ENCODE measurements at regions not wholly inside any gene's neighbourhood (a gene's known extent, or its start where the extent isn't known, plus 50 kb on each side); places are given as distances from the start of the nearest gene placed in this dataset.

DNA sequence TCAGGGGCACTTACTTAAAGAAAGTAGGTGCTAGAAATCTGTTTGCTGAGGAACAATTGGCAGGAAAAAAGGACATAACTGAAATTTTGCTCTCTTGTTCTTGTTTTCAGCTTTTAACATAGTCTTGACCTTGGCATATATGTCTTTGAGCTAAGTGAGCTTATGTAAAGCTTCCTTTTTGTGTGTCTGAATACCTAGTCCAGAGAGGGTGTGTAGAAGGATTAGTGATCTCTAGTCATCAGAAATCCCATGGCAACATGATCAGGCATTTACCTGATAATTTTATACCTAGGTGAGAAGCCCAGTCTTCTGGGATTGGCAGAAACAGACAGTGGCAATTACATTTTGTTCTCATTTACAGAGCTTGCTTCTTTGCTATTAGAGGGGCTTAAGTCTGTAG lies 166.1 kb downstream of the SNAPC1 start:
- intact Hi-C loops (cut with DNase I; ENCODE audit: low total_unique reads), result no loop called here
- Histone ChIP-seq H3K9me3 (no peaks in the 10 kb centered on the region), H3K36me3 (ENCODE audit: low read depth, missing control alignments) (no peaks in the 10 kb centered on the region), H3K4me1 (no peaks in the 10 kb centered on the region), H3K27me3 (no peaks in the 10 kb centered on the region), H3K4me3 (no peak overlapping the region), H3K27ac (no peak overlapping the region)
- TF ChIP-seq POLR2A (IDR thresholded peaks at IDR 0.05), result no peak
- TF ChIP-seq, protein P1, sequence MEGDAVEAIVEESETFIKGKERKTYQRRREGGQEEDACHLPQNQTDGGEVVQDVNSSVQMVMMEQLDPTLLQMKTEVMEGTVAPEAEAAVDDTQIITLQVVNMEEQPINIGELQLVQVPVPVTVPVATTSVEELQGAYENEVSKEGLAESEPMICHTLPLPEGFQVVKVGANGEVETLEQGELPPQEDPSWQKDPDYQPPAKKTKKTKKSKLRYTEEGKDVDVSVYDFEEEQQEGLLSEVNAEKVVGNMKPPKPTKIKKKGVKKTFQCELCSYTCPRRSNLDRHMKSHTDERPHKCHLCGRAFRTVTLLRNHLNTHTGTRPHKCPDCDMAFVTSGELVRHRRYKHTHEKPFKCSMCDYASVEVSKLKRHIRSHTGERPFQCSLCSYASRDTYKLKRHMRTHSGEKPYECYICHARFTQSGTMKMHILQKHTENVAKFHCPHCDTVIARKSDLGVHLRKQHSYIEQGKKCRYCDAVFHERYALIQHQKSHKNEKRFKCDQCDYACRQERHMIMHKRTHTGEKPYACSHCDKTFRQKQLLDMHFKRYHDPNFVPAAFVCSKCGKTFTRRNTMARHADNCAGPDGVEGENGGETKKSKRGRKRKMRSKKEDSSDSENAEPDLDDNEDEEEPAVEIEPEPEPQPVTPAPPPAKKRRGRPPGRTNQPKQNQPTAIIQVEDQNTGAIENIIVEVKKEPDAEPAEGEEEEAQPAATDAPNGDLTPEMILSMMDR (IDR thresholded peaks at IDR 0.05), result no peak
- DNase-seq, result no peak

DNA sequence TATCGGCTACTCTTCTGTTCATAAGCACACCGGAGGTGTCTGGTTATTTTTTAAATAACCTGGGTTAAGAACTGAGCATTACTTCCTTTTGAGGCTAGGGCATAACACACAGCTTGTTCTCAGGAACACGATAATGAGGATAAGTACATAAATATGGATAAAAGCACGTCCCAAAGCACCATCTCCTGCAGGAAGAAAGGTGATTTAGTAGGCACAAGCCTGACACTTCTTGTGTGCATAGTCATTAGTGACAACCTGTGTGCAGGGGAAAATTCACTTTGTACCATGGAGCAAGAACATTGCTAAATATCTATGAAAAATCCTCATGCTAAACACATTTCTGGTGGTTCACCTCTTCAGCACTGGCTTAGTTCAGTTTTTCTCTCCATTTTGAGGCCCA lies 166.5 kb downstream of the SNAPC1 start:
- Histone ChIP-seq H3K36me3 (ENCODE audit: low read depth, missing control alignments) (no peaks in the 10 kb centered on the region), H3K4me3 (no peak overlapping the region), H3K27ac (no peak overlapping the region), H3K4me1 (no peaks in the 10 kb centered on the region), H3K9me3 (no peaks in the 10 kb centered on the region), H3K27me3 (no peaks in the 10 kb centered on the region)
- no peak for DNase-seq
- no peak for TF ChIP-seq POLR2A (IDR thresholded peaks at IDR 0.05)
- TF ChIP-seq, protein P1 (IDR thresholded peaks at IDR 0.05), result no peak
- intact Hi-C loops (cut with DNase I; ENCODE audit: low total_unique reads), result no loop called here
- 83 to 86% methylated on average over 4 of the region's 4 CpGs for WGBS, 2 donors

- H3K27ac ChIP-seq, result no peak overlapping the region
- no peaks in the 10 kb centered on the region for H3K4me1 ChIP-seq
- no peak for DNase-seq
- TF ChIP-seq POLR2A (IDR thresholded peaks at IDR 0.05), result no peak
- TF ChIP-seq, protein P1 (IDR thresholded peaks at IDR 0.05), result no peak
- H3K4me3 ChIP-seq, result no peak overlapping the region
- H3K36me3 ChIP-seq (ENCODE audit: low read depth, missing control alignments), result no peaks in the 10 kb centered on the region
- intact Hi-C loops (cut with DNase I; ENCODE audit: low total_unique reads), result no loop called here
- H3K27me3 ChIP-seq, result no peaks in the 10 kb centered on the region
- 62 to 64% methylated on average over 2 of the region's 2 CpGs for WGBS, 2 donors
- H3K9me3 ChIP-seq, result no peaks in the 10 kb centered on the region
Measured at GRCh38 chr14:61929651-61930050, 167.4 kb downstream of the SNAPC1 start.

- Histone ChIP-seq H3K4me3 (no peak overlapping the region), H3K4me1 (no peaks in the 10 kb centered on the region), H3K36me3 (ENCODE audit: low read depth, missing control alignments) (no peaks in the 10 kb centered on the region), H3K9me3 (no peaks in the 10 kb centered on the region), H3K27ac (no peak overlapping the region), H3K27me3 (no peaks in the 10 kb centered on the region)
- intact Hi-C loops (cut with DNase I; ENCODE audit: low total_unique reads), result no loop called here
- no peak for TF ChIP-seq POLR2A (IDR thresholded peaks at IDR 0.05)
- TF ChIP-seq, protein P1 (IDR thresholded peaks at IDR 0.05), result no peak
- 84 to 87% methylated on average over 6 of the region's 6 CpGs for WGBS, 2 donors
- no peak for DNase-seq
Measured at GRCh38 chr14:61930101-61930857, 168.1 kb downstream of the SNAPC1 start.

DNA sequence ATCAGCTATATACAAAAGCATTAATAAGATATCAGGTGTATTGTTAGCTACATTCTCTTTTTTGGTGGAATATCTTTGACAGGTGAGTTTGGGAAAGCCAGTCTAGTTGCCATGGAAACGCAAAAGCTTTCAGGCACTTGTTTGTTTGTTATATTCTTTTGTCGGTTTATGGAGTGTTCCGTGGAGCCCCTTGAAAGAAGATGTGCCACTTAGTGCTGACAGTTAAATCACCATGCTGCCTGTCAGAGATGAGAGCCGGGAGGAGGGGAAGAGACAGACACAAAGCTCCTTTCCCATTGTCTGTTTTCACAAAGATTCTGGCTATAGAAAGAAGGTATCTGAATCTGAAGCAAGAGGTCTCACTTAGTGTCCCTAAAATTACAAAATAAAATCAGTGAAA lies 170.8 kb downstream of the SNAPC1 start:
- Histone ChIP-seq H3K4me1 (no peaks in the 10 kb centered on the region), H3K4me3 (no peak overlapping the region), H3K36me3 (ENCODE audit: low read depth, missing control alignments) (no peaks in the 10 kb centered on the region), H3K27ac (no peak overlapping the region), H3K9me3 (no peaks in the 10 kb centered on the region), H3K27me3 (no peaks in the 10 kb centered on the region)
- 77 to 79% methylated on average over 4 of the region's 4 CpGs for WGBS, 2 donors
- DNase-seq, result no peak
- intact Hi-C loops (cut with DNase I; ENCODE audit: low total_unique reads), result no loop called here
- TF ChIP-seq POLR2A (IDR thresholded peaks at IDR 0.05), result no peak
- TF ChIP-seq, protein P1 (IDR thresholded peaks at IDR 0.05), result no peak

All from testis (tissue), 2 donors.